Type B pancreatic cell (in vitro differentiated cells): ENCODE measurements at regions not wholly inside any gene's neighbourhood (a gene's known extent, or its start where the extent isn't known, plus 50 kb on each side); places are given as distances from the start of the nearest gene placed in this dataset.

Experiments
- DNase-seq: peaks from one replicate; pipeline ENCODE4 v3.0.0; 2021; ENCODE audit warnings: mixed read lengths; ENCODE audit not compliant: unreplicated experiment; ENCODE audit errors: extremely low spot score
- H3K27ac Mint-ChIP-seq: 2 replicates; pipeline ENCODE4 v1.8.0; 2021; ENCODE audit warnings: mild to moderate bottlenecking, mixed read lengths
- H3K27me3 Mint-ChIP-seq: 2 replicates; pipeline ENCODE4 v1.8.0; 2021; ENCODE audit warnings: mixed read lengths
- H3K36me3 Mint-ChIP-seq: 2 replicates; pipeline ENCODE4 v1.8.0; 2021; ENCODE audit warnings: mixed read lengths
- H3K4me1 Mint-ChIP-seq: one replicate; pipeline ENCODE4 v1.8.0; 2021; ENCODE audit warnings: mixed read lengths; ENCODE audit not compliant: unreplicated experiment
- H3K4me3 Mint-ChIP-seq: 2 replicates; pipeline ENCODE4 v1.8.0; 2021; ENCODE audit warnings: mild to moderate bottlenecking, mixed read lengths
- H3K9me3 Mint-ChIP-seq: 2 replicates; pipeline ENCODE4 v1.8.0; 2021; ENCODE audit warnings: mixed read lengths
- TF ChIP-seq, protein P1 (sequence below): fragments of 200-600 bp; sonication (generic); conservative IDR thresholded peaks from 2 replicates; pipeline ENCODE4 v1.5.0; 2021; ENCODE audit warnings: antibody characterized with exemption, mild to moderate bottlenecking

DNA sequence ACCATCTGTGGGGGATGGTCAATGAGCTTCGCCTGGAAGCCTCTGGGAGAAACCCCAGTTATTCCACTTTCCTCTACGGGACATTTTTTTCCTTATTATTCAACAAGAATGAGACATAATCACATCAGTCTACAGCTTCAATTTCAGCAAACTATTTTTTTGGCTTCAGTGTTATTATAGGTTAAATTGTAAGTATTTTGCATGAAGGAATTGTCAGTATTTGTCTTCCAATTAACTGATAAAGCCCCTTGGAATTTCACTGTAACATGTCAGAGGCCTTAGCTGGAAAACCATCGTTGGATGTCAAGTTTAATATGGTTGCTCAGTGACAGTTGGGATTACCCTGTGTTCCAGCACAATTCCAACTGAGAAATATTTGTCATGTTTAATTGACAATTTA, 480.9 kb upstream of the CHST9 start:
- Mint-ChIP-seq H3K27me3 (no peaks in the 10 kb centered on the region), H3K4me3 (no peak overlapping the region), H3K27ac (no peak overlapping the region), H3K36me3 (no peaks in the 10 kb centered on the region), H3K9me3 (peaks cover 8% of the 10 kb centered on the region), H3K4me1 (peaks cover 15% of the 10 kb centered on the region)
- DNase-seq, result no peak
- TF ChIP-seq, protein P1, sequence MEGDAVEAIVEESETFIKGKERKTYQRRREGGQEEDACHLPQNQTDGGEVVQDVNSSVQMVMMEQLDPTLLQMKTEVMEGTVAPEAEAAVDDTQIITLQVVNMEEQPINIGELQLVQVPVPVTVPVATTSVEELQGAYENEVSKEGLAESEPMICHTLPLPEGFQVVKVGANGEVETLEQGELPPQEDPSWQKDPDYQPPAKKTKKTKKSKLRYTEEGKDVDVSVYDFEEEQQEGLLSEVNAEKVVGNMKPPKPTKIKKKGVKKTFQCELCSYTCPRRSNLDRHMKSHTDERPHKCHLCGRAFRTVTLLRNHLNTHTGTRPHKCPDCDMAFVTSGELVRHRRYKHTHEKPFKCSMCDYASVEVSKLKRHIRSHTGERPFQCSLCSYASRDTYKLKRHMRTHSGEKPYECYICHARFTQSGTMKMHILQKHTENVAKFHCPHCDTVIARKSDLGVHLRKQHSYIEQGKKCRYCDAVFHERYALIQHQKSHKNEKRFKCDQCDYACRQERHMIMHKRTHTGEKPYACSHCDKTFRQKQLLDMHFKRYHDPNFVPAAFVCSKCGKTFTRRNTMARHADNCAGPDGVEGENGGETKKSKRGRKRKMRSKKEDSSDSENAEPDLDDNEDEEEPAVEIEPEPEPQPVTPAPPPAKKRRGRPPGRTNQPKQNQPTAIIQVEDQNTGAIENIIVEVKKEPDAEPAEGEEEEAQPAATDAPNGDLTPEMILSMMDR, result no peak

- Mint-ChIP-seq H3K9me3 (peaks cover 8% of the 10 kb centered on the region), H3K4me3 (no peak overlapping the region), H3K27ac (no peak overlapping the region), H3K36me3 (no peaks in the 10 kb centered on the region), H3K4me1 (peaks cover 15% of the 10 kb centered on the region), H3K27me3 (no peaks in the 10 kb centered on the region)
- TF ChIP-seq, protein P1, result no peak
- DNase-seq, result no peak
Measured at GRCh38 chr18:27665264-27665799, 480.2 kb upstream of the CHST9 start.

DNA sequence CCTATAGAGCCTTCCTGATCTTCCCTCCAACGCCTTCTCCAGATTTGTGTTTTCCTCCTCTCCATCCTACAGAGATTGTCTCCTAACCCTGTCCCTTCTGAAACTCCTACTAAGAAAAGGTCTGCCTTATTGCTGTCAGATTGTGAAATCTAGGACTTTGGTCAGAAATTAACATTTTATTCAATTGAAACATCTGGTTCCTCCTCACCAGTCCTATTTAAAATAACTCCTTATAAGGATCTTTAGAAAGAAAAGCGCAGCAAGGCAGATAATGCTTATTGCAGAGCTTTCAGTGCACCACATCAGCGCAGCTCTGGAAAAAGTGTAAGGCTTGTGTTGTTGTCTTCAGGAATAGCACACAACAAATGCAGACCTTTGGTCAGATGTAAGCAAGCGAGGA, 477.8 kb upstream of the CHST9 start:
- no peak for DNase-seq
- TF ChIP-seq, protein P1, result no peak
- Mint-ChIP-seq H3K4me1 (peaks cover 15% of the 10 kb centered on the region), H3K27ac (no peak overlapping the region), H3K36me3 (no peaks in the 10 kb centered on the region), H3K27me3 (no peaks in the 10 kb centered on the region), H3K4me3 (no peak overlapping the region), H3K9me3 (peaks cover 8% of the 10 kb centered on the region)

GRCh38 chr18:27662537-27662936, 477.4 kb upstream of the CHST9 start:
- Mint-ChIP-seq H3K4me3 (no peak overlapping the region), H3K27me3 (no peaks in the 10 kb centered on the region), H3K4me1 (peaks cover 15% of the 10 kb centered on the region), H3K27ac (no peak overlapping the region), H3K9me3 (peaks cover 8% of the 10 kb centered on the region), H3K36me3 (no peaks in the 10 kb centered on the region)
- TF ChIP-seq, protein P1, result no peak
- DNase-seq, result no peak

DNA sequence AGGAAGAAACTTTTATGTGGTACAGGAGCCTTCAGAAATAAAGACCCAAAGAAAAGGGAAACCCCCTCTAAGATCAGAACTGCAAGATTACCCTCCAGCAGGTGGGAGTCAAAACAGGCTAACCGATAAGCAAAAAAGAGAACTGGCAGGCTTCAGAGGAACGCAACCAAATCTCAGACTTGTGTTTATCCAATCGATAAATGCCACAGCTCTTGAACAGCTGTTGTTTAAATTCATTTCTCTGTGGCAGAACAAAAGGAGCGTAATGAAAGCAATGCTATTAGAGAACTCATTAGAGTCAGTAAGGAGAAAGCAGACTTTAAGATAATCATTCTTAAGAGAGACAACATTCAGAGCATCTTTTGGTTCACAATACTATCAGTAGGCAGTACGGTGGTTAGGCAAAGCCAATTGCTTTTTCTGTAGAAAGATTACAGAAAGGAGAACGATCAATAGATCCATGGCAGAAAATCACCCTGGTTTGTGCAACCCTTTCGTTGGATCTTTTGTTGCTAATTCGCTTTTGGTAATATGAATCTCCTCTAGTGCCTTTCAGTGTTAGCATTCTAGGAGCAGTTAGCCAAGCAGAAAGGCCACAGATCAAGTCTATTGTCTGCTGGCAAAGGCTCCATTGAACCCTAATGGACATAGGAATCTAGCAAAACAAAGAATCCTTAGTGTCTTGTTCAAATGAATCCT, 476.4 kb upstream of the CHST9 start:
- DNase-seq, result no peak
- peaks cover 8% of the 10 kb centered on the region for H3K9me3 Mint-ChIP-seq
- no peak overlapping the region for H3K27ac Mint-ChIP-seq
- TF ChIP-seq, protein P1, result no peak
- peaks cover 12% of the 10 kb centered on the region for H3K4me1 Mint-ChIP-seq
- no peaks in the 10 kb centered on the region for H3K27me3 Mint-ChIP-seq
- H3K36me3 Mint-ChIP-seq, result no peaks in the 10 kb centered on the region
- H3K4me3 Mint-ChIP-seq, result no peak overlapping the region
